K562 (cell line): ENCODE measurements at regions not wholly inside any gene's neighbourhood (a gene's known extent, or its start where the extent isn't known, plus 50 kb on each side); places are given as distances from the start of the nearest gene placed in this dataset.

Source experiments
- ATAC-seq: fragments of 200-7000 bp; cut with Tn5 transposase; 3 replicates; pipeline ENCODE4 v1.9.1; 2020; ENCODE audit warnings: moderate library complexity
- BruUV-seq: library from RNA; stranded (reverse); fragments of 400-500 nt; replicated peaks from 2 replicates; lab custom pipeline; 2021; lab: Mats Ljungman, UMichigan
- CTCF ChIA-PET: fragments of 300-600 bp; formaldehyde crosslinking; extraction: SDS; loops from one replicate; lab custom pipeline; 2021; ENCODE audit warnings: low intra/inter-chr PET ratio; lab: Yijun Ruan, JAX
- POLR2A ChIA-PET: fragments of 300-600, 350-650 bp; sonication (Branson Sonifier 250); formaldehyde crosslinking; extraction: SDS; loops from one replicate; lab custom pipeline; 2021; ENCODE audit warnings: antibody characterized with exemption, inconsistent platforms; lab: Yijun Ruan, JAX
- DNase-seq, 4 experiments: peaks; one replicate each; pipeline versions ENCODE4 v3.0.0 to v3.0.0-alpha.2; 2011 to 2018; ENCODE audit warnings: low spot score in 3 of 4, mixed read lengths in 3 of 4; ENCODE audit errors: extremely low read depth in 1 of 4
- FAIRE-seq: peaks from 2 replicates; lab custom pipeline; 2011; peaks lifted over from hg19 to GRCh38; lab: Jason Lieb, UNC
- H2AFZ ChIP-seq: 2 replicates; pipeline ENCODE4 v1.6.0; 2011; ENCODE audit warnings: low read depth, low read length, control low read depth, inconsistent platforms
- H3K27ac ChIP-seq: fragments of 200-600 bp; 3 replicates; pipeline ENCODE4 v1.8.0; 2011; ENCODE audit warnings: low read depth, mild to moderate bottlenecking, control low read depth, inconsistent platforms, low read length, moderate library complexity, mixed read lengths; ENCODE audit errors: extremely low read depth
- H3K27me3 ChIP-seq, 2 experiments: fragments of 300-600 bp in 1 of 2; 2 replicates in 1 of 2; 3 replicates in 1 of 2; pipeline versions ENCODE4 v1.6.0 to v1.8.0; 2011; ENCODE audit warnings: inconsistent platforms in 2 of 2, low read length in 2 of 2, mild to moderate bottlenecking in 1 of 2, mixed read lengths in 1 of 2, moderate library complexity in 1 of 2; ENCODE audit not compliant: control insufficient read depth in 2 of 2, insufficient read depth in 2 of 2
- H3K36me3 ChIP-seq: fragments of 300-600 bp; 3 replicates; pipeline ENCODE4 v1.8.0; 2011; ENCODE audit warnings: mild to moderate bottlenecking, low read length, inconsistent platforms; ENCODE audit not compliant: control insufficient read depth, insufficient read depth
- H3K4me1 ChIP-seq, 2 experiments: fragments of 200-600 bp in 1 of 2; replicated peaks in 1 of 2; 2 replicates in 1 of 2; 3 replicates in 1 of 2; pipeline versions ENCODE4 v1.5.1 to v1.8.0; 2011; ENCODE audit warnings: inconsistent platforms in 2 of 2, low read length in 2 of 2, mild to moderate bottlenecking in 1 of 2, mixed read lengths in 1 of 2, moderate library complexity in 1 of 2; ENCODE audit not compliant: control insufficient read depth in 2 of 2, insufficient read depth in 2 of 2
- H3K4me2 ChIP-seq: 2 replicates; pipeline ENCODE4 v1.6.1; 2011; ENCODE audit warnings: low read length, control low read depth, inconsistent platforms, mixed read lengths; ENCODE audit not compliant: insufficient read depth
- H3K4me3 ChIP-seq: fragments of 200-600 bp; sonication (generic), shearing (Covaris generic); 2 replicates; pipeline ENCODE4 v1.5.1; 2016; ENCODE audit warnings: control low read depth, inconsistent platforms
- H3K79me2 ChIP-seq: fragments of 200-600 bp; 3 replicates; pipeline ENCODE4 v1.8.0; 2011; ENCODE audit warnings: low read length, inconsistent platforms; ENCODE audit not compliant: control insufficient read depth, insufficient read depth
- H3K9ac ChIP-seq, 2 experiments: 2 replicates each; pipeline versions ENCODE4 v1.6.0 to v1.6.1; 2011; ENCODE audit warnings: low read depth in 2 of 2, low read length in 2 of 2, control low read depth in 1 of 2, inconsistent platforms in 1 of 2, mild to moderate bottlenecking in 1 of 2, mixed read lengths in 1 of 2; ENCODE audit not compliant: insufficient read depth in 1 of 2
- H3K9me1 ChIP-seq: one replicate; pipeline ENCODE4 v1.6.0; 2011; ENCODE audit warnings: inconsistent platforms, mild to moderate bottlenecking, low read length, moderate library complexity; ENCODE audit not compliant: control insufficient read depth, insufficient read depth
- H3K9me3 ChIP-seq: replicated peaks from 2 replicates; pipeline ENCODE4 v1.5.1; 2011; ENCODE audit warnings: low read depth, low read length, inconsistent platforms; ENCODE audit not compliant: control insufficient read depth, insufficient read depth
- H4K20me1 ChIP-seq: replicated peaks from 2 replicates; pipeline ENCODE4 v1.6.1; 2011; ENCODE audit warnings: low read length, inconsistent platforms, mixed read lengths; ENCODE audit not compliant: control insufficient read depth, insufficient read depth
- BHLHE40 ChIP-seq: IDR thresholded peaks from 2 replicates; pipeline ENCODE4 v1.6.1; 2011; ENCODE audit warnings: low read length, improper control_type of control experiment
- NFYB ChIP-seq: IDR thresholded peaks from 2 replicates; pipeline ENCODE4 v1.6.1; 2011; ENCODE audit warnings: mild to moderate bottlenecking, moderate library complexity; ENCODE audit not compliant: insufficient read length; ENCODE audit errors: extremely low read depth
- NR4A1 ChIP-seq, 2 experiments: fragments of 250-450 bp in 1 of 2; fragments of 450-650 bp in 1 of 2; sonication (Bioruptor Pico) in 1 of 2; IDR thresholded peaks; 2 replicates each; pipeline versions ENCODE4 v1.4.0 to v1.6.1; 2016 to 2020; ENCODE audit warnings: mild to moderate bottlenecking in 2 of 2, missing compliant biosample characterization in 1 of 2, missing genetic modification characterization in 1 of 2, moderate library complexity in 1 of 2
- RAD21 ChIP-seq, 2 experiments: fragments of 250-450 bp in 1 of 2; fragments of 450-650 bp in 1 of 2; sonication (Bioruptor Pico) in 1 of 2; formaldehyde crosslinking in 1 of 2; IDR thresholded peaks in 1 of 2; conservative IDR thresholded peaks in 1 of 2; 2 replicates each; pipeline versions ENCODE4 v1.4.0 to v1.8.0; 2020 to 2022; ENCODE audit warnings: mild to moderate bottlenecking in 2 of 2, moderate library complexity in 1 of 2
- RBBP5 ChIP-seq: fragments of 200-600 bp; sonication (generic); IDR thresholded peaks from 2 replicates; pipeline ENCODE4 v1.6.1; 2012; ENCODE audit warnings: borderline replicate concordance, mild to moderate bottlenecking, low read length, control low read depth, inconsistent platforms; ENCODE audit not compliant: insufficient read depth, poor library complexity, severe bottlenecking
- STAT5A ChIP-seq: IDR thresholded peaks from 2 replicates; pipeline ENCODE4 v1.6.1; 2012; ENCODE audit warnings: low read length, inconsistent platforms, borderline replicate concordance
- TCF3 ChIP-seq: sonication (generic); formaldehyde crosslinking; IDR thresholded peaks from 2 replicates; pipeline ENCODE4 v1.4.0; 2020; ENCODE audit warnings: mild to moderate bottlenecking, missing genetic modification reagents
- THRAP3 ChIP-seq: fragments of 450-650 bp; IDR thresholded peaks from 2 replicates; pipeline ENCODE4 v1.6.1; 2016; ENCODE audit warnings: mild to moderate bottlenecking, inconsistent platforms, borderline replicate concordance
- ZFP36 ChIP-seq: fragments of 150-350 bp; IDR thresholded peaks from 2 replicates; pipeline ENCODE4 v1.6.1; 2018; ENCODE audit warnings: low read length, low read depth; ENCODE audit not compliant: partially characterized antibody
- WGBS: fragments of 100-300 bp; shearing (Covaris generic); methylation state at CpG from one replicate; pipeline ENCODE4 v1.1.6; 2016; ENCODE audit warnings: low coverage, mixed read lengths; ENCODE audit not compliant: insufficient coverage; ENCODE audit errors: missing lambda C conversion rate; 5-methylcytosine and 5-hydroxymethylcytosine counted together
- in situ Hi-C: fragments of 300-500 bp; cut with MboI; formaldehyde crosslinking; loops from 4 replicates; pipeline ENCODE4 v1.15.0; 2018; ENCODE audit warnings: inconsistent platforms, mixed read lengths
- intact Hi-C: fragments of 100-400 bp; cut with micrococcal nuclease; formaldehyde crosslinking; loops from 2 replicates; pipeline ENCODE4 v1.14.2; 2022
- TF ChIP-seq, protein P1 (sequence below): conservative IDR thresholded peaks from 2 replicates; pipeline ENCODE4 v1.6.1; 2011; ENCODE audit warnings: low read depth, mild to moderate bottlenecking, low read length; ENCODE audit not compliant: control insufficient read depth
- TF ChIP-seq, protein P2 (sequence below): fragments of 250-450 bp; sonication (Bioruptor Pico); IDR thresholded peaks from 2 replicates; pipeline ENCODE4 v1.5.0; 2022; ENCODE audit warnings: mild to moderate bottlenecking
- TF ChIP-seq, protein P3 (sequence below): sonication (generic); formaldehyde crosslinking; IDR thresholded peaks from 2 replicates; pipeline ENCODE4 v1.8.1; 2023; ENCODE audit warnings: mild to moderate bottlenecking, missing genetic modification reagents, moderate library complexity
- TF ChIP-seq, protein P4 (sequence below): fragments of 250-450 bp; sonication (Bioruptor Pico); IDR thresholded peaks from 2 replicates; pipeline ENCODE4 v1.8.0; 2022; ENCODE audit warnings: moderate library complexity, mild to moderate bottlenecking, inconsistent platforms

DNA sequence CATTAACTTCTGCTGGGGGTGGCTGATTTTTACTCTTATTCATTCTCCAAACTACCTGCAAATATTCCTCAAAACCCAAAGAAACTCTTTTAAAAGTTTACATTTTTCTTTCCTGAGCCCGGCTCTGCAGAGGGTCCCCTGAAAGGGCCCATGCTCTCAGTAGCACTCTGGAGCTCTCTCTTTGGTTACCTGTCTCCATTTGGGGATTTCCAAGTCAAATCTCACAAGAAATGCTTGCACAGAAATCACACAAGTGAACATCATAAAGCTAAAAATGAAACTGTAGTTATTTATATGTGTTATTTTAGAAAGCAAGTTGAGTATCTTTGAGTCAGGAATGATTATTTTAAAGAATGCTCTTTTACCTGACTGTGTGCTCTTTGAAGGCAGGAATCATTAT, 174.5 kb upstream of the PLXNA2 start (continued):
- no peak for TF ChIP-seq BHLHE40
- TF ChIP-seq, protein P1, sequence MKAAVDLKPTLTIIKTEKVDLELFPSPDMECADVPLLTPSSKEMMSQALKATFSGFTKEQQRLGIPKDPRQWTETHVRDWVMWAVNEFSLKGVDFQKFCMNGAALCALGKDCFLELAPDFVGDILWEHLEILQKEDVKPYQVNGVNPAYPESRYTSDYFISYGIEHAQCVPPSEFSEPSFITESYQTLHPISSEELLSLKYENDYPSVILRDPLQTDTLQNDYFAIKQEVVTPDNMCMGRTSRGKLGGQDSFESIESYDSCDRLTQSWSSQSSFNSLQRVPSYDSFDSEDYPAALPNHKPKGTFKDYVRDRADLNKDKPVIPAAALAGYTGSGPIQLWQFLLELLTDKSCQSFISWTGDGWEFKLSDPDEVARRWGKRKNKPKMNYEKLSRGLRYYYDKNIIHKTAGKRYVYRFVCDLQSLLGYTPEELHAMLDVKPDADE, result no peak
- TF ChIP-seq STAT5A, result no peak
- TF ChIP-seq, all 486 proteins: peak for 0

DNA sequence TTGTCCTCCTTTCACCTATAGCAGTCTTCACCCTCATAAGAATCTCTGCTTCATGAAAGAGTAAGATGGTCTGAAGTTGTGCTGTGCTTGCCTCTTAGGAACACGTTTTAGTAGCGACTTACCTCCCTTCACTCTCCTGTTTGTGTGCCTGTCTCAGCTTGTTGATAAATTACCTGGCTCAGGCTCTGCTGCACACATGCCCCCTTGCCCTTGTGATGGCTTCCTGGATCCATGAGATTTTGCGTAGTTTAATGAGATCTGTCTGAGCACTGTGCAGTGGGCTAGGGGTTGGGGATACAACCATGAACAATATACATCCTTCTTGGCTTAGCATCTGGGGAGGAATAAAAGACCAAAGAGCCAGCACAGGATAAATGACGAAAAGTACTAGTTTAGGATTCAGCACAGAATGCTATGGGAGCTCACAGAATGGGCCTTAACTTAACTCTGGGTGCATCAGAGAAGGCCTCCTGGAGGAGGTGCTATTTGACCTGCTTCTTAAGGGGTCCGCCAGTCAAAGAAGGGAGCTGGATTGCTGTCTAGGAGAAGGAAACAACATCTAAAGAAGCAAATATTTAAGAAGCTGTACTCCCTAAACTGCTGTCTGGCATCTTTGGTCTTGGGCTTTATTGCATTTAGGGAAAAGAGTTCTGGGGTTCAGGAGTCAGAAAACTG, 175.7 kb upstream of the PLXNA2 start:
- POLR2A ChIA-PET, result interaction anchor here (1.5 kb wide), 1 partner anchor 10 kb away, joined by 5 read pairs; no protein-coding TSS in a partner anchor
- intact Hi-C loops (no loop called here), in situ Hi-C loops (no loop called here)
- Histone ChIP-seq H4K20me1 (no peaks in the 10 kb centered on the region), H3K27me3 (no peaks in the 10 kb centered on the region; a peak in 1 of 5 replicates), H3K9me3 (no peaks in the 10 kb centered on the region), H3K9ac (no peak overlapping the region), H3K4me3 (no peak overlapping the region), H3K9me1 (no peaks in the 10 kb centered on the region), H2AFZ (no peak overlapping the region), H3K4me1 (no peaks in the 10 kb centered on the region), H3K27ac (no peak overlapping the region), H3K36me3 (no peaks in the 10 kb centered on the region), H3K4me2 (no peak overlapping the region), H3K79me2 (no peaks in the 10 kb centered on the region)
- no peak for FAIRE-seq
- no TSS peak for BruUV-seq
- CTCF ChIA-PET, result no interaction called here
- no peak for DNase-seq
- no peak for ATAC-seq
- WGBS, result 0% methylated on average over 5 of the region's 5 CpGs
- TF ChIP-seq, protein P2, sequence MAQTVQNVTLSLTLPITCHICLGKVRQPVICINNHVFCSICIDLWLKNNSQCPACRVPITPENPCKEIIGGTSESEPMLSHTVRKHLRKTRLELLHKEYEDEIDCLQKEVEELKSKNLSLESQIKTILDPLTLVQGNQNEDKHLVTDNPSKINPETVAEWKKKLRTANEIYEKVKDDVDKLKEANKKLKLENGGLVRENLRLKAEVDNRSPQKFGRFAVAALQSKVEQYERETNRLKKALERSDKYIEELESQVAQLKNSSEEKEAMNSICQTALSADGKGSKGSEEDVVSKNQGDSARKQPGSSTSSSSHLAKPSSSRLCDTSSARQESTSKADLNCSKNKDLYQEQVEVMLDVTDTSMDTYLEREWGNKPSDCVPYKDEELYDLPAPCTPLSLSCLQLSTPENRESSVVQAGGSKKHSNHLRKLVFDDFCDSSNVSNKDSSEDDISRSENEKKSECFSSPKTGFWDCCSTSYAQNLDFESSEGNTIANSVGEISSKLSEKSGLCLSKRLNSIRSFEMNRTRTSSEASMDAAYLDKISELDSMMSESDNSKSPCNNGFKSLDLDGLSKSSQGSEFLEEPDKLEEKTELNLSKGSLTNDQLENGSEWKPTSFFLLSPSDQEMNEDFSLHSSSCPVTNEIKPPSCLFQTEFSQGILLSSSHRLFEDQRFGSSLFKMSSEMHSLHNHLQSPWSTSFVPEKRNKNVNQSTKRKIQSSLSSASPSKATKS, result no peak
- TF ChIP-seq RAD21 (CRISPR knock-in tag; conservative IDR thresholded peaks at IDR 0.05 in 1 of 2, IDR thresholded peaks at IDR 0.05 in 1 of 2) (0 out of 4 replicates have a peak, but pooled peaks of 1 of the 2 experiments have one; percentile 3), ZFP36 (peak; percentile 38), RBBP5 (no peak), TCF3 (CRISPR knock-in tag) (no peak), NR4A1 (CRISPR knock-in tag; IDR thresholded peaks at IDR 0.05) (no peak), NR4A1 (tag; IDR thresholded peaks at IDR 0.05) (no peak), THRAP3 (no peak), NFYB (no peak)
- TF ChIP-seq, protein P3, sequence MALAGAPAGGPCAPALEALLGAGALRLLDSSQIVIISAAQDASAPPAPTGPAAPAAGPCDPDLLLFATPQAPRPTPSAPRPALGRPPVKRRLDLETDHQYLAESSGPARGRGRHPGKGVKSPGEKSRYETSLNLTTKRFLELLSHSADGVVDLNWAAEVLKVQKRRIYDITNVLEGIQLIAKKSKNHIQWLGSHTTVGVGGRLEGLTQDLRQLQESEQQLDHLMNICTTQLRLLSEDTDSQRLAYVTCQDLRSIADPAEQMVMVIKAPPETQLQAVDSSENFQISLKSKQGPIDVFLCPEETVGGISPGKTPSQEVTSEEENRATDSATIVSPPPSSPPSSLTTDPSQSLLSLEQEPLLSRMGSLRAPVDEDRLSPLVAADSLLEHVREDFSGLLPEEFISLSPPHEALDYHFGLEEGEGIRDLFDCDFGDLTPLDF, result no peak
- TF ChIP-seq, protein P4, sequence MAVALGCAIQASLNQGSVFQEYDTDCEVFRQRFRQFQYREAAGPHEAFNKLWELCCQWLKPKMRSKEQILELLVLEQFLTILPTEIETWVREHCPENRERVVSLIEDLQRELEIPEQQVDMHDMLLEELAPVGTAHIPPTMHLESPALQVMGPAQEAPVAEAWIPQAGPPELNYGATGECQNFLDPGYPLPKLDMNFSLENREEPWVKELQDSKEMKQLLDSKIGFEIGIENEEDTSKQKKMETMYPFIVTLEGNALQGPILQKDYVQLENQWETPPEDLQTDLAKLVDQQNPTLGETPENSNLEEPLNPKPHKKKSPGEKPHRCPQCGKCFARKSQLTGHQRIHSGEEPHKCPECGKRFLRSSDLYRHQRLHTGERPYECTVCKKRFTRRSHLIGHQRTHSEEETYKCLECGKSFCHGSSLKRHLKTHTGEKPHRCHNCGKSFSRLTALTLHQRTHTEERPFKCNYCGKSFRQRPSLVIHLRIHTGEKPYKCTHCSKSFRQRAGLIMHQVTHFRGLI (CRISPR knock-in tag), result no peak
